ENCODE measurements at regions not wholly inside any gene's neighbourhood (a gene's known extent, or its start where the extent isn't known, plus 50 kb on each side); places are given as distances from the start of the nearest gene placed in this dataset.
"Not testable (repeated sequence)": the region's sequence is repeated elsewhere in the genome, so short reads cannot be mapped to it uniquely, and the experiment has no call there.

GRCh38 chr1:120357046-120357445 lies 57.8 kb upstream of the NBPF8 start:
- POLR2A ChIA-PET, CTCF ChIA-PET: not testable (repeated sequence)

GRCh38 chr1:120356170-120356569 lies 58.7 kb upstream of the NBPF8 start:
- H3K4me1 Mint-ChIP-seq; H3K36me3 Mint-ChIP-seq; ATAC-seq; POLR2A ChIA-PET; H3K4me3 Mint-ChIP-seq; H3K9me3 Mint-ChIP-seq; H3K27me3 Mint-ChIP-seq (ENCODE audit: low read depth); H3K27ac Mint-ChIP-seq; CTCF ChIA-PET: not testable (repeated sequence)
- peak; percentile 26 for DNase-seq (ENCODE audit: low spot score)

More at GRCh38 chr1:120357046-120357445, 57.8 kb upstream of the NBPF8 start:
- H3K27me3 Mint-ChIP-seq (ENCODE audit: low read depth); H3K27ac Mint-ChIP-seq; DNase-seq (ENCODE audit: low spot score); H3K36me3 Mint-ChIP-seq; H3K9me3 Mint-ChIP-seq; H3K4me1 Mint-ChIP-seq; ATAC-seq; H3K4me3 Mint-ChIP-seq: not testable (repeated sequence)

GRCh38 chr1:120354618-120355184 lies 60.1 kb upstream of the NBPF8 start:
- POLR2A ChIA-PET: not testable (repeated sequence)
- DNase-seq (ENCODE audit: low spot score): peak; percentile 58
- TF ChIP-seq ZNF532 (CRISPR knock-in tag; IDR thresholded peaks at IDR 0.05; ENCODE audit: borderline replicate concordance): peak; percentile 89
- TF ChIP-seq ERG (CRISPR knock-in tag; IDR thresholded peaks at IDR 0.05): 0 out of 2 replicates have a peak, but pooled peaks have one; percentile 77
- peak; percentile 80; the same call in 1 of the 2 replicates for TF ChIP-seq ZNF425 (CRISPR knock-in tag; conservative IDR thresholded peaks at IDR 0.05)
- TF ChIP-seq NFATC4 (CRISPR knock-in tag; IDR thresholded peaks at IDR 0.05): peak; percentile 95
- TF ChIP-seq PRRX2 (CRISPR knock-in tag; IDR thresholded peaks at IDR 0.05): peak; percentile 91
- TF ChIP-seq ZNF416 (CRISPR knock-in tag; IDR thresholded peaks at IDR 0.05): peak; percentile 91; the same call in 1 of the 2 replicates
- TF ChIP-seq EMX1 (CRISPR knock-in tag; IDR thresholded peaks at IDR 0.05): peak; percentile 87
- TF ChIP-seq AR (CRISPR knock-in tag; IDR thresholded peaks at IDR 0.05): peak; percentile 83; the same call in 1 of the 2 replicates
- TF ChIP-seq ZNF671 (CRISPR knock-in tag; IDR thresholded peaks at IDR 0.05): peak; percentile 85; the same call in 1 of the 2 replicates

GRCh38 chr1:120342231-120343073 lies 72.4 kb upstream of the NBPF8 start:
- H3K4me1 Mint-ChIP-seq; H3K36me3 Mint-ChIP-seq; CTCF ChIA-PET; H3K27me3 Mint-ChIP-seq (ENCODE audit: low read depth); H3K9me3 Mint-ChIP-seq; ATAC-seq; H3K27ac Mint-ChIP-seq; POLR2A ChIA-PET: not testable (repeated sequence)
- peak overlapping the region; percentile 61 for H3K4me3 Mint-ChIP-seq
- DNase-seq (ENCODE audit: low spot score): peak; percentile 8

More at GRCh38 chr1:120354618-120355184, 60.1 kb upstream of the NBPF8 start:
- H3K27me3 Mint-ChIP-seq (ENCODE audit: low read depth); H3K36me3 Mint-ChIP-seq; H3K4me1 Mint-ChIP-seq; H3K9me3 Mint-ChIP-seq; CTCF ChIA-PET: not testable (repeated sequence)
- peak; percentile 94 for ATAC-seq
- peak overlapping the region; percentile 92 for H3K27ac Mint-ChIP-seq
- H3K4me3 Mint-ChIP-seq: peak overlapping the region; percentile 64

- H3K27ac Mint-ChIP-seq: peak overlapping the region; percentile 74; the same call in 1 of the 2 replicates
- peak overlapping the region; percentile 79 for H3K4me3 Mint-ChIP-seq
- peak; percentile 12 for DNase-seq (ENCODE audit: low spot score)
- H3K4me1 Mint-ChIP-seq; H3K27me3 Mint-ChIP-seq (ENCODE audit: low read depth); ATAC-seq; CTCF ChIA-PET; H3K36me3 Mint-ChIP-seq; POLR2A ChIA-PET; H3K9me3 Mint-ChIP-seq: not testable (repeated sequence)
Measured at GRCh38 chr1:120341756-120342155, 73.1 kb upstream of the NBPF8 start.

Data from WTC11 (cell line).